ENCODE measurements at regions not wholly inside any gene's neighbourhood (a gene's known extent, or its start where the extent isn't known, plus 50 kb on each side); places are given as distances from the start of the nearest gene placed in this dataset.

DNA sequence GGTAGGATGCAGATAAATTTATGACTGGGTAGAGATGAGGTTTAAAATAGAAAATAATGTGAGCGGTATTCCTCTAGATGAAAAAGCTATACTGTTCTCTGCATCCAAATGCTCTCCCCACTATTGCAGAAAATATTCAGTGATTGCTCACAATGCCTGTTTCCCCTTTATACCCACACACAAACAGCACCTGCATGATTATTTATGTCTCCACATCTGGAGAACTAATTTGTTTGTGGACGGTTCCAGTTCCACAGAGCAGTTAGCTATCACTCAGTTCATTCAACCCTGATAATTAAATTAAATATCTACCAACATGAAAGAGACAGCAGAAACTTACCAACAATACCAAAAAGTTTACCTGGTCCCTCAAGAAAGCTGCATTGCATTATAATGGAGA is 800.0 kb downstream of the CDH11 start:
- TF ChIP-seq POLR2AphosphoS5 (IDR thresholded peaks at IDR 0.05; ENCODE audit: borderline replicate concordance, low read depth, low read length) (no peak), EZH2 (IDR thresholded peaks at IDR 0.05) (no peak)

All from SK-N-MC (cell line).